ENCODE measurements at regions not wholly inside any gene's neighbourhood (a gene's known extent, or its start where the extent isn't known, plus 50 kb on each side); places are given as distances from the start of the nearest gene placed in this dataset.

GRCh38 chr4:84100071-84100470, 399.0 kb downstream of the NKX6-1 start:
- TF ChIP-seq PAX5 (IDR thresholded peaks at IDR 0.05; ENCODE audit: insufficient read depth, low read length, severe bottlenecking) (no peak), POLR2AphosphoS5 (IDR thresholded peaks at IDR 0.05; ENCODE audit: low read depth, low read length) (no peak), POU2F2 (IDR thresholded peaks at IDR 0.05; ENCODE audit: low read depth, low read length) (no peak), TAF1 (IDR thresholded peaks at IDR 0.05; ENCODE audit: low read depth, low read length) (no peak), POLR2A (IDR thresholded peaks at IDR 0.05; ENCODE audit: low read depth, low read length) (no peak), SPI1 (IDR thresholded peaks at IDR 0.05; ENCODE audit: low read depth, low read length) (no peak)
- FAIRE-seq (no peak), DNase-seq (ENCODE audit: insufficient read length, low spot score) (no peak)

GRCh38 chr4:84099599-84099998, 399.5 kb downstream of the NKX6-1 start:
- no peak for TF ChIP-seq TAF1 (IDR thresholded peaks at IDR 0.05; ENCODE audit: low read depth, low read length)
- TF ChIP-seq POLR2A (IDR thresholded peaks at IDR 0.05; ENCODE audit: low read depth, low read length): no peak
- no peak for TF ChIP-seq SPI1 (IDR thresholded peaks at IDR 0.05; ENCODE audit: low read depth, low read length)
- no peak for TF ChIP-seq POLR2AphosphoS5 (IDR thresholded peaks at IDR 0.05; ENCODE audit: low read depth, low read length)
- TF ChIP-seq PAX5 (IDR thresholded peaks at IDR 0.05; ENCODE audit: insufficient read depth, low read length, severe bottlenecking): no peak
- no peak for TF ChIP-seq POU2F2 (IDR thresholded peaks at IDR 0.05; ENCODE audit: low read depth, low read length)
- DNase-seq (ENCODE audit: insufficient read length, low spot score): no peak
- no peak for FAIRE-seq

- TF ChIP-seq POLR2AphosphoS5 (IDR thresholded peaks at IDR 0.05; ENCODE audit: low read depth, low read length) (no peak), PAX5 (IDR thresholded peaks at IDR 0.05; ENCODE audit: insufficient read depth, low read length, severe bottlenecking) (no peak), SPI1 (IDR thresholded peaks at IDR 0.05; ENCODE audit: low read depth, low read length) (no peak), POU2F2 (IDR thresholded peaks at IDR 0.05; ENCODE audit: low read depth, low read length) (no peak), TAF1 (IDR thresholded peaks at IDR 0.05; ENCODE audit: low read depth, low read length) (no peak), POLR2A (IDR thresholded peaks at IDR 0.05; ENCODE audit: low read depth, low read length) (no peak)
- FAIRE-seq (no peak), DNase-seq (ENCODE audit: insufficient read length, low spot score) (no peak)
These were observed 407.8 kb downstream of the NKX6-1 start for GRCh38 chr4:84091266-84091665.

- FAIRE-seq: no peak
- no peak for DNase-seq (ENCODE audit: insufficient read length, low spot score)
- no peak for TF ChIP-seq POLR2A (IDR thresholded peaks at IDR 0.05; ENCODE audit: low read depth, low read length)
- TF ChIP-seq POLR2AphosphoS5 (IDR thresholded peaks at IDR 0.05; ENCODE audit: low read depth, low read length): no peak
- TF ChIP-seq SPI1 (IDR thresholded peaks at IDR 0.05; ENCODE audit: low read depth, low read length): no peak
- no peak for TF ChIP-seq POU2F2 (IDR thresholded peaks at IDR 0.05; ENCODE audit: low read depth, low read length)
- TF ChIP-seq TAF1 (IDR thresholded peaks at IDR 0.05; ENCODE audit: low read depth, low read length): no peak
- TF ChIP-seq PAX5 (IDR thresholded peaks at IDR 0.05; ENCODE audit: insufficient read depth, low read length, severe bottlenecking): no peak
These were observed 409.2 kb downstream of the NKX6-1 start for GRCh38 chr4:84089652-84090437.

GRCh38 chr4:84085986-84086385, 413.1 kb downstream of the NKX6-1 start:
- DNase-seq (ENCODE audit: insufficient read length, low spot score) (no peak), FAIRE-seq (no peak)
- no peak for TF ChIP-seq POLR2AphosphoS5 (IDR thresholded peaks at IDR 0.05; ENCODE audit: low read depth, low read length)
- TF ChIP-seq TAF1 (IDR thresholded peaks at IDR 0.05; ENCODE audit: low read depth, low read length): no peak
- no peak for TF ChIP-seq POU2F2 (IDR thresholded peaks at IDR 0.05; ENCODE audit: low read depth, low read length)
- TF ChIP-seq POLR2A (IDR thresholded peaks at IDR 0.05; ENCODE audit: low read depth, low read length): no peak
- no peak for TF ChIP-seq SPI1 (IDR thresholded peaks at IDR 0.05; ENCODE audit: low read depth, low read length)
- no peak for TF ChIP-seq PAX5 (IDR thresholded peaks at IDR 0.05; ENCODE audit: insufficient read depth, low read length, severe bottlenecking)

- FAIRE-seq (no peak), DNase-seq (ENCODE audit: insufficient read length, low spot score) (no peak)
- TF ChIP-seq SPI1 (IDR thresholded peaks at IDR 0.05; ENCODE audit: low read depth, low read length): no peak
- no peak for TF ChIP-seq POLR2AphosphoS5 (IDR thresholded peaks at IDR 0.05; ENCODE audit: low read depth, low read length)
- TF ChIP-seq TAF1 (IDR thresholded peaks at IDR 0.05; ENCODE audit: low read depth, low read length): no peak
- TF ChIP-seq PAX5 (IDR thresholded peaks at IDR 0.05; ENCODE audit: insufficient read depth, low read length, severe bottlenecking): no peak
- TF ChIP-seq POU2F2 (IDR thresholded peaks at IDR 0.05; ENCODE audit: low read depth, low read length): no peak
- no peak for TF ChIP-seq POLR2A (IDR thresholded peaks at IDR 0.05; ENCODE audit: low read depth, low read length)
These were observed 428.8 kb downstream of the NKX6-1 start for GRCh38 chr4:84070289-84070688.

GRCh38 chr4:84063619-84064018, 435.5 kb downstream of the NKX6-1 start:
- TF ChIP-seq PAX5 (IDR thresholded peaks at IDR 0.05; ENCODE audit: insufficient read depth, low read length, severe bottlenecking): no peak
- no peak for TF ChIP-seq POLR2A (IDR thresholded peaks at IDR 0.05; ENCODE audit: low read depth, low read length)
- no peak for TF ChIP-seq POU2F2 (IDR thresholded peaks at IDR 0.05; ENCODE audit: low read depth, low read length)
- no peak for TF ChIP-seq SPI1 (IDR thresholded peaks at IDR 0.05; ENCODE audit: low read depth, low read length)
- TF ChIP-seq POLR2AphosphoS5 (IDR thresholded peaks at IDR 0.05; ENCODE audit: low read depth, low read length): no peak
- TF ChIP-seq TAF1 (IDR thresholded peaks at IDR 0.05; ENCODE audit: low read depth, low read length): no peak
- FAIRE-seq (no peak), DNase-seq (ENCODE audit: insufficient read length, low spot score) (no peak)

GRCh38 chr4:84058201-84058600, 440.9 kb downstream of the NKX6-1 start:
- FAIRE-seq: no peak
- TF ChIP-seq POLR2A (IDR thresholded peaks at IDR 0.05; ENCODE audit: low read depth, low read length) (no peak), POU2F2 (IDR thresholded peaks at IDR 0.05; ENCODE audit: low read depth, low read length) (no peak)
- DNase-seq (ENCODE audit: insufficient read length, low spot score): no peak

- DNase-seq (ENCODE audit: insufficient read length, low spot score): no peak
- FAIRE-seq: no peak
- TF ChIP-seq POLR2AphosphoS5 (IDR thresholded peaks at IDR 0.05; ENCODE audit: low read depth, low read length): no peak
- no peak for TF ChIP-seq PAX5 (IDR thresholded peaks at IDR 0.05; ENCODE audit: insufficient read depth, low read length, severe bottlenecking)
- no peak for TF ChIP-seq POU2F2 (IDR thresholded peaks at IDR 0.05; ENCODE audit: low read depth, low read length)
- no peak for TF ChIP-seq SPI1 (IDR thresholded peaks at IDR 0.05; ENCODE audit: low read depth, low read length)
- TF ChIP-seq TAF1 (IDR thresholded peaks at IDR 0.05; ENCODE audit: low read depth, low read length): no peak
- TF ChIP-seq POLR2A (IDR thresholded peaks at IDR 0.05; ENCODE audit: low read depth, low read length): no peak
These were observed 447.5 kb downstream of the NKX6-1 start for GRCh38 chr4:84051639-84052038.

GRCh38 chr4:84051089-84051488, 448.0 kb downstream of the NKX6-1 start:
- TF ChIP-seq POLR2AphosphoS5 (IDR thresholded peaks at IDR 0.05; ENCODE audit: low read depth, low read length): no peak
- no peak for TF ChIP-seq SPI1 (IDR thresholded peaks at IDR 0.05; ENCODE audit: low read depth, low read length)
- TF ChIP-seq PAX5 (IDR thresholded peaks at IDR 0.05; ENCODE audit: insufficient read depth, low read length, severe bottlenecking): no peak
- TF ChIP-seq TAF1 (IDR thresholded peaks at IDR 0.05; ENCODE audit: low read depth, low read length): no peak
- no peak for TF ChIP-seq POU2F2 (IDR thresholded peaks at IDR 0.05; ENCODE audit: low read depth, low read length)
- TF ChIP-seq POLR2A (IDR thresholded peaks at IDR 0.05; ENCODE audit: low read depth, low read length): no peak
- DNase-seq (ENCODE audit: insufficient read length, low spot score): no peak
- no peak for FAIRE-seq
